LoVo (cell line): ENCODE measurements at regions not wholly inside any gene's neighbourhood (a gene's known extent, or its start where the extent isn't known, plus 50 kb on each side); places are given as distances from the start of the nearest gene placed in this dataset.
"Not testable (repeated sequence)": the region's sequence is repeated elsewhere in the genome, so short reads cannot be mapped to it uniquely, and the experiment has no call there.

Source experiments
- DNase-seq: peaks from one replicate; pipeline ENCODE4 v3.0.0-alpha.2; 2016; ENCODE audit warnings: low spot score

DNA sequence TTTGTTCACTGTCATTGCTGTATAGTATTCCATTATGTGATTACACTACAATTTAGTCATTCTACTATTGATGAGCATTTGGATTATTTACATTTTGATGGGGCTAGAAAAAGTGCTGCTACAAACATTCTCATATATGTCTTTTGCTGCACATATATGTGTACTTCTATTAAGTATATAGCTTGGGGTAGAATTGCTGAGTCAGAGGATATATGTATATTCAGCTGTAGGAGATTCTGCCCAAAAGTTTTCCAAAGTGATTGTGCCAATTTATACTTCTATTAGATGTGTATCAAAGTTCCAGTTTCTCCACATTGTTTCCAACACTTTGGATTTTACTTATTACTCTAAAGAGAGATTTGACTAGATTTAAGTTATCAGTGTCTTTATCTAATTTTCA is 101.7 kb upstream of the UGP2 start:
- DNase-seq = no peak

- no peak for DNase-seq
Measured at GRCh38 chr2:63740943-63741342, 100.8 kb upstream of the UGP2 start.

DNA sequence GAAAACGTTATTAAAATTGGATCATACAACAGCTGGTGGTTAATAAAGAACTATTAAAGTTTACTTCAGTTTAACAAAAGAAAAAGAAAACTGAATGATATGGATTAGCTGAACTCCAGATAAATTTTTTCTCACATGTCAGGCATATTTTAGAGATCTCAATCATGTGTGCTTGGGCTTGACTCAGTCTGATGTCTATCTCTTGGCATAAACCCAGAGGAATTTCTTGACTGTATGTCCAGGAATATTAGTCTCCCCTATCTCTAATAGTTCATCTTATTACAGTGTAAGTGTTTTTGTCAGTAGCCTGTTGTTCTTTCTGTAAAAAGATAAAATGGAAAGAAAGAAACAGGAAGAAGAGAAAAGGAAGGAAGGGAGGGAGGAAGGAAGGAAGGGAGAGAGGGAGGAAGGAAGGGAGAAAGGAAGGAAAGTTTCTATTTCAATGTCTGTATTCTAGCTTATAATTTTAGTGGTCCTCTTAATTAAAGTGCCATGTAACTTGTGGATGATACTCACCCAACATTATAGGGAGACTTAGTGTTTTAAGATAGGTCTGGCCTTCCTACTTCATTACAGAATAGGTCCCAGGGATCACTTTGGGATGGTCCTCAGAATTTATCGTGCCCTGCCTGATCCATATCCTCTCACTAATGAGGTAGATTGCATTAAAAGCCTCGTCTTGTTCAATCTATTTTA is 99.7 kb upstream of the UGP2 start:
- no peak for DNase-seq

- no peak for DNase-seq
Measured at GRCh38 chr2:63742580-63742976, 99.1 kb upstream of the UGP2 start.

DNA sequence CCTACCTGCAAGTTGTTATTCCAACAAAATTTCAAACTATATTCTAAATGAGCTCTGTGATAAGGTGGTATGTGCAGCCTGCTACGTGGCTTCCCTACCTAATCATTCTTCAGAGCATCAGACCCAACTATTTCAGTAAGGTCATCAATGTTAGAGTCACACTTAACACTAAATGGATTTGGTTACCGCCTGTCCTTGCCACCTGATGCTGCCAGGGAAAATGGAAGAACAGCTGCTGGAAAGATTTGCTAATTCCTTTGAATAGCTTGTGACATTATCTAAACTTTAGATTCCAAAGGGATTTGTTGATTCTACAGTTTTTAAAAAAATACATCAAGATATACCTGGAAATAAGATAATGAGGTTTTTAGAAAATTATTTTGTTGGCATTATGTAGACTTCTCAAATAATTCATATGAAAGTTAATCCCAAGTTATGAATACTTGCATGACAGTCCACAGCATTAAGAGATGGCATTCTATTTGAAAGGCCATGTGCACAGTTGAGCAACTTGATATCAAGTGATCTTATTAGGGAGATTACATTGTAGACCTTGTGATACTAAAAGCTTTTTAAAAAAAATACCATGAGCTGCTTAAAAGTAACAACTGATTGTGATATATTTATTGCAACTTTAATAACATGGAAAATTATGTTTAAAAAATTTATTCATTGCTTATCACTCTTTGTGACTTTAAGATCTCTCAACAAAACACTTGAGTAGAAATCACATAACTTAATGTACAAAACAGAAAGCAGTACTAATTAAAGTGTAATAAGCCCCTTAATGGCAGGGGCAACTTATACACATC is 98.3 kb upstream of the UGP2 start:
- no peak for DNase-seq

DNA sequence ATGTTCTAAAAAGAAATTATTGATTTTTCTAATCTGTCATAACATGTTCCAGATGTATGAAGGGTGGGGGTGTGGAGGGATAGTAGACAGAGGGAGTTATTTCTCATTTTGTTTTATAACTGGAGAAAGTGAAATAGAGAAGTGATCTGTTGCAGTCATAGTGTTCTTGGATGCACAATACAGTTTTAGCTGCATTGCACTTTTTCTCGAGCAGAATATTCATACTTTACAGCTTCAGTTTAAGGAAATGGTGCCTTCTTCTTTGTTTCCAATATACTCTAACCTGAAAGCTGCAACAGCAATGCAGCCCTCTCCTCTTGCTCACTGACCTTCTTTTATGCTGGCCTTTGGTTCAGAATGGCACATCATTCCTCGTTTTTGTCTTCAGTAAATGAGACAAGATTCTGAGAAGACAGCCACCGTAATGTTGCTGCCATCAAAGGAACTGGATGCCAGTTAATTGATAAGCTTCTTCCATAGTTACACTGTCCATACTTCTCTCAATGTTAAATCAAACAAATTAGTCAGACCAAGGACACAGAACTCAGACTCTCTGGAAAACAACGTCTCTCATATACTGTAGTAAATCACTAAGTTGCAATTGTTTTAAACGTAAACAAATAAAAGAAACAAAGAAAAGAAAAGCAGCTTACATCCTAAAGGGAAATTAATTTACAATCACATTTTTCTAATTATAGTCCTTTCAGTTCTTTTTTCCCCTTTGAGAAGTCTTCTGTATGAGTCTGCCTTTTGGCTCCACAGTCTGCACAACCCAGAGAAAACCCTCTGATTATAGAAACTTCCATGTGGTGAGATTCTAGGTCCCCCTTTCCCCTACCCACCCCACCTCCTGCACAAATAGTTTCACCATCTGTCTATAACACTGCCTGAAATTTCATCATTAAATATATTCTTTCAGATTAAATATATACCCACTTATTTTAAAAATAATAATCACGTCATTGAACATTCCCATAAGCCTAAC is 97.4 kb upstream of the UGP2 start:
- no peak for DNase-seq

DNA sequence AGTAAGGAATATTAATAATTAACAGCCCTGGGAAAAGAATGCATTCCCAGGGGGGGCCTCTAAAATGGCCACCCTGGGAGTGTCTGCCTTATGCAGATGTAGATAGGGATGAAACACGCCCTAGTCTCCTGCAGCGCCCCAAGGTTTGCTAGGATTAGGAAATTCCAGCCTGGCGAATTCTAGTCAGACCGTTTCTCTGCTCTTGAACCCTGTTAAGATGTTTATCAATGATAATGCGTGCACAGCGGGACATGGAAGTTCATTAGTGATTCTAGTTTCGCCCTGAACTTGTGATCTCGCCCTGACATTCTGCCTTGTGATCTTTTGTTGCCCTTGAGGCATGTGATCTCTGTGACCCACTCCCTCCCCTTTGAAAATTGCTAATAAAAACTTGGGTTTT is 95.1 kb upstream of the UGP2 start:
- DNase-seq = not testable (repeated sequence)

GRCh38 chr2:63751901-63752300 is 89.8 kb upstream of the UGP2 start:
- no peak for DNase-seq

GRCh38 chr2:63755216-63755615 is 86.5 kb upstream of the UGP2 start:
- no peak for DNase-seq

DNA sequence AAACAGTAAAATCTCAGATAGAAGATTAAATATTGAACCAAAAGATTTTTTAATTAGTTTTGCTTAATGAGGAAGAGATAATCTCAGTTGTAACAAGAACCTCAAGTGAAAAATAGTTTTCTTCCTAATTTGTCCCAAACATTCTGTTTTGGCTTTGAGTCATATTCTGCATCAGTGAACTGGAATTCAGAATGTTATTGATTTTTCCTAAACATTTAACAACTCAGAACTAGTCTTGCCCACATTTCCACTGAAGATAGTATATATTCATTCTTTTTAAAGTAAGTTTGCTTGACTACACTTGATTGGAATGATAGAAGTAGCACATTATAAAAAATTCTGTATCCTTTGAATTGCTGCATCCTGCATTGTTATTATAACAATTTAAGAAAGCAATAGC is 85.7 kb upstream of the UGP2 start:
- DNase-seq = no peak

GRCh38 chr2:63763391-63763941 is 78.2 kb upstream of the UGP2 start:
- DNase-seq = no peak

DNA sequence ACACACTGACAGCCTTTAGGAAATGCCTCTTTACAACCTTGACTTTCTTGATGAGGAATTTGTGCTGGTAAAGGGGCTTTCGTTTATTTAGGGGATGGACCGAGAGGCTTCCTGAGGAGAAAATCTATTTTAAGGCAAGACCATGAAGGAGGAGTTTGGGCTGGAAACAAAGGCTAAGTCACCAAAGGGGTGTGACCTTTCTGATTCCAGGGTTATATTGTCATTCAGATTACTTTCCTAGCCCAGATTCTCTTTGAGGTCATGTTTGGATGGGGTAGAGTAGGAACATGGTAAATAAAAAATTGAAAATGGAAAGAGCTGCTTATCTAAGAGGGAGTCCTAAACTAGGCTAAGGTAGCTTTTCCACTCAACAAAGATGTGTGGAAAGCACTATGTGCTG is 77.1 kb upstream of the UGP2 start:
- no peak for DNase-seq

- DNase-seq = no peak
Measured at GRCh38 chr2:63765117-63765516, 76.6 kb upstream of the UGP2 start.

DNA sequence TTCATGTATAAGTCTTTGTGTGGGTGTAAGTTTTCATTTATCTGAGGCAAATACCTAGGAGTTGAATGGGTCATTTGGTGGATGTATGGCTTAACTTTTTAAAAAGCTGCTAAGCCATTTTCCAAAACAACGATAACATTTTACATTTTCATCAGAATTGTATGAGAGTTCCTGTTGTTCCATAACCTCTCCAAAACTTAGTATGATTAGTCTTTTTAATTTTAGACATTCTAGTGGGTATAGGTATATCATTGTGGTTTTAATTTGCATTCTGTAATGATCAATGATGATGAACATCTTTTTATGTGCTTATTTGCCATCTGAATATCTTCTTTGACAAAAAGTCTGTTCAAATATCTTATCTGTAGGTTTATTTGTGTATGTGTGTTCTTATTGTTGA is 74.4 kb upstream of the UGP2 start:
- no peak for DNase-seq

DNA sequence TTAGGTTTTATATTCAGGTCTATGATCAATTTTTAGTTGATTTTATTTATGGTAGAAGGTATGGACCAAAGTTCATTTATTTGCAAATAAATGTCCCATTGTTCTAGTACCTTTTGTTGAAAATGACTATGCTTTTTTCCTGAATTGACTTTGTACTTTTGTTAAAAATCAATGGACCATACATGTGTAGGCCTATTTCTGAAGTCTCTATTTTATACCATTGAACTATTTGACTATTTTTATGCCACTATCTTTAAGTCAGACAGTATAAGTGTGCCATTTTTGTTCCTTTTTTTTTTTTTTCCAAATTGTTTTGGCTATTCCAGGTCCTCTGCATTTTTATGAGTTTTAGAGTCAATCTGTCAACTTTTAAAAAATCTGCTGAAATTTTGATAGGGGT is 73.6 kb upstream of the UGP2 start:
- no peak for DNase-seq

GRCh38 chr2:63769915-63770314 is 71.8 kb upstream of the UGP2 start:
- DNase-seq = no peak

- DNase-seq = no peak
Measured at GRCh38 chr2:63772061-63772460, 69.6 kb upstream of the UGP2 start.

GRCh38 chr2:63775191-63775590 is 66.5 kb upstream of the UGP2 start:
- no peak for DNase-seq

DNA sequence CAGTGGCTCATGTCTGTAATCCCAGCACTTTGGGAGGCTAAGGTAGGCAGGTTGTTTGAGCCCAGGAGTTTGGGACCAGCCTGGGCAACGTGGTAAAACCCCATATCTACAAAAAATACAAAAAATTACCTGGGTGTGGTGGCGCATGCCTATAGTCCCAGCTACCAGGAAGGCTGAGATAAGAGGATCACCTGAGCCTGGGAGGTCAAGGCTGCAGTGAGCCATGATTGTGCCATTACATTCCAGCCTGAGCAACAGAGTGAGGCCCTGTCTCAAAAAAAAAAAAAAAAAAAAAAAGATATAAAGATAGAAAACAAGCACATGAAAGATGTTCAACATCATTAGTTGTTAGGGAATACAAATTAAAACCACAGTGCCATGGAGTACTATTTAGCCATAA is 65.3 kb upstream of the UGP2 start:
- DNase-seq = no peak

DNA sequence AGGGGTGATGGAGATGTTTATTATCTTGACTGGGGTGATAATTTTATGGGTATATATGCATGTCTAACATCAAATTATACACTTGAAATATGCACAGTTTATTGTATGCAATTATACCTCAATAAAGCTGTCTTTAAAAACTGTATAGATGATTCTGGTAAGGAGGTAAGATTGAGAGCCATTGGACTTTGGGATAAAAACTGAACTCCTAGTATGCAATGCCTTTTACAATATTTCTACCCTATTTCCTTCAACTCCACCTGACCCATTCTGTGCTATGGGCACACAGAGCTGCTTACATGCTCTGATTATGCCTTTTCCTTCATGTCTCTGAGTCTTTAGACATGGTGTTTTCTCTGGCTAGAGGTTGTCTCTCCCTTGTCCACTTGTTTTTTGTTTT is 63.9 kb upstream of the UGP2 start:
- no peak for DNase-seq

GRCh38 chr2:63778391-63778790 is 63.3 kb upstream of the UGP2 start:
- no peak for DNase-seq

DNA sequence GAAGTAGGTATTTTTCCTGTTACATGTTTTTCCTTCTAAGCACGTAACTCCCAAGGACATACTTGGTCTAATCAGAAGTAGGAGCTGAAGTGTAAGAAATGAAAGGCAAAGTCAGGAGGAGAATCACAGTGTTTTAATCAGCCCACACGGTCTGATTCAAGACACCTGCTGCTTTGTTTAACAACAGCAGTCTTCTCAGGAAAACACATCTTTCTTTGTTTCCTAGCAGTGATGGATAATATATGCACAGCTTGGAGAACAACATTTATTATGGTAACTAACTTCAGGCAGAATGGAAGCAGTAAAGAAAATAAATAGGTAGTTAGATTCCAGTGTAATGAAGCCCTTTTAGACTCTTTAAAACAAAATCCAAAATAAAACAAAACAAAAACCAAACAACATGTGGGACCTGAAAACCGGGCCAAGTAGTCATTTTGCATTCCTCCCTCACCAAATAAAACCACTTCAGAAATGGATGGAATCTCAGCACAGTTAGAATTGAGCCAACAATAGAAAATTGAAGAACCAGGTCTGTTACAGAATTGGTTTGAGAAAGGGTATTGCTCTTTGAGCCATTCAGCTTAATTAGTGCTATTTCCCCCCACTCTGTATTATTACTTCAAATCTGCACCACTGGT is 61.1 kb upstream of the UGP2 start:
- DNase-seq = no peak
